Keratinocyte (primary cell): ENCODE measurements at regions not wholly inside any gene's neighbourhood (a gene's known extent, or its start where the extent isn't known, plus 50 kb on each side); places are given as distances from the start of the nearest gene placed in this dataset.

Experiments
- DNase-seq: peaks from one replicate; pipeline ENCODE4 v3.0.0-alpha.2; 2011; ENCODE audit warnings: low read depth, missing footprints, low spot score
- FAIRE-seq: peaks from 2 replicates; lab custom pipeline; 2011; peaks lifted over from hg19 to GRCh38; lab: Jason Lieb, UNC
- H2AFZ ChIP-seq: 2 replicates; pipeline ENCODE4 v1.6.0; 2012; ENCODE audit warnings: low read length, control low read depth, inconsistent platforms; ENCODE audit not compliant: control insufficient read depth
- H3K27ac ChIP-seq: 2 replicates; pipeline ENCODE4 v1.5.1; 2011; ENCODE audit warnings: low read length; ENCODE audit not compliant: control insufficient read depth, insufficient read depth
- H3K27me3 ChIP-seq: 3 replicates; pipeline ENCODE4 v1.6.0; 2011; ENCODE audit warnings: low read length; ENCODE audit not compliant: control insufficient read depth, insufficient read depth; ENCODE audit errors: extremely low read depth
- H3K36me3 ChIP-seq, 2 experiments: 2 replicates in 1 of 2; 3 replicates in 1 of 2; pipeline ENCODE4 v1.5.1; 2011; ENCODE audit warnings: low read length in 2 of 2, mild to moderate bottlenecking in 1 of 2; ENCODE audit not compliant: control insufficient read depth in 2 of 2, insufficient read depth in 2 of 2; ENCODE audit errors: extremely low read depth in 1 of 2
- H3K4me1 ChIP-seq: 3 replicates; pipeline ENCODE4 v1.5.1; 2011; ENCODE audit warnings: low read length; ENCODE audit not compliant: control insufficient read depth, insufficient read depth; ENCODE audit errors: extremely low read depth
- H3K4me2 ChIP-seq: 3 replicates; pipeline ENCODE4 v1.6.0; 2011; ENCODE audit warnings: low read depth, low read length; ENCODE audit not compliant: control insufficient read depth, insufficient read depth; ENCODE audit errors: extremely low read depth
- H3K4me3 ChIP-seq, 3 experiments: fragments of 200-600 bp in 1 of 3; sonication (generic) in 1 of 3; 2 replicates in 2 of 3; 3 replicates in 1 of 3; pipeline ENCODE4 v1.5.1; 2011 to 2016; ENCODE audit warnings: low read length in 3 of 3, mild to moderate bottlenecking in 3 of 3, control low read depth in 2 of 3, inconsistent platforms in 1 of 3, low read depth in 1 of 3, mixed read lengths in 1 of 3, mixed run types in 1 of 3, moderate library complexity in 1 of 3; ENCODE audit not compliant: control insufficient read depth in 2 of 3, insufficient read depth in 2 of 3; ENCODE audit errors: extremely low read depth in 1 of 3
- H3K79me2 ChIP-seq: 2 replicates; pipeline ENCODE4 v1.6.0; 2012; ENCODE audit warnings: low read length; ENCODE audit not compliant: control insufficient read depth, insufficient read depth
- H3K9ac ChIP-seq: 3 replicates; pipeline ENCODE4 v1.6.0; 2011; ENCODE audit warnings: low read length; ENCODE audit not compliant: control insufficient read depth, insufficient read depth; ENCODE audit errors: extremely low read depth
- H3K9me1 ChIP-seq: 3 replicates; pipeline ENCODE4 v1.6.0; 2011; ENCODE audit warnings: low read length; ENCODE audit not compliant: control insufficient read depth, insufficient read depth; ENCODE audit errors: extremely low read depth
- H3K9me3 ChIP-seq: 2 replicates; pipeline ENCODE4 v1.5.1; 2012; ENCODE audit warnings: low read depth, low read length; ENCODE audit not compliant: control insufficient read depth
- H4K20me1 ChIP-seq: 3 replicates; pipeline ENCODE4 v1.6.0; 2011; ENCODE audit warnings: low read length; ENCODE audit not compliant: control insufficient read depth, insufficient read depth; ENCODE audit errors: extremely low read depth
- CTCF ChIP-seq, 3 experiments: IDR thresholded peaks in 1 of 3; conservative IDR thresholded peaks in 1 of 3; optimal IDR thresholded peaks in 1 of 3; 2 replicates in 2 of 3; 3 replicates in 1 of 3; pipeline versions ENCODE3 to v1.5.1; 2011; ENCODE audit warnings: low read length in 3 of 3, mild to moderate bottlenecking in 3 of 3, moderate library complexity in 2 of 3, control low read depth in 1 of 3, inconsistent platforms in 1 of 3; ENCODE audit not compliant: insufficient read depth in 2 of 3; ENCODE audit errors: extremely low read depth in 1 of 3
- EZH2 ChIP-seq: IDR thresholded peaks from one replicate; pipeline ENCODE4 v1.6.1; 2012; ENCODE audit warnings: inconsistent platforms, mild to moderate bottlenecking, low read length, moderate library complexity
- dilution Hi-C: fragments of 300-500 bp; cut with MboI; formaldehyde crosslinking; loops from one replicate; pipeline ENCODE4 v1.7.0; 2020; ENCODE audit warnings: low sequenced_read_pairs; ENCODE audit not compliant: extremely low pct_ligation_motif_present

- dilution Hi-C loops, result no loop called here
- Histone ChIP-seq H3K9me3 (no peaks in the 10 kb centered on the region), H3K79me2 (no peaks in the 10 kb centered on the region), H2AFZ (no peak overlapping the region), H3K4me2 (no peak overlapping the region), H3K9ac (no peak overlapping the region), H4K20me1 (no peaks in the 10 kb centered on the region), H3K4me3 (no peak overlapping the region), H3K9me1 (no peaks in the 10 kb centered on the region), H3K27me3 (no peaks in the 10 kb centered on the region), H3K36me3 (no peaks in the 10 kb centered on the region), H3K4me1 (no peaks in the 10 kb centered on the region), H3K27ac (no peak overlapping the region)
- TF ChIP-seq CTCF (optimal IDR thresholded peaks at IDR 0.05 in 1 of 3, IDR thresholded peaks at IDR 0.05 in 1 of 3, conservative IDR thresholded peaks at IDR 0.05 in 1 of 3; ENCODE audit: extremely low read depth in 1 of 3, insufficient read depth in 2 of 3, low read length in 3 of 3) (no peak), EZH2 (no peak)
- FAIRE-seq, result no peak
- no peak for DNase-seq
Observed at GRCh38 chr16:9593440-9593839, 502.0 kb downstream of the HAPSTR1 start.

- Histone ChIP-seq H3K4me1 (no peaks in the 10 kb centered on the region), H3K9me3 (no peaks in the 10 kb centered on the region), H3K4me3 (no peak overlapping the region), H3K9me1 (no peaks in the 10 kb centered on the region), H3K9ac (no peak overlapping the region), H3K36me3 (no peaks in the 10 kb centered on the region), H3K79me2 (no peaks in the 10 kb centered on the region), H4K20me1 (no peaks in the 10 kb centered on the region), H3K4me2 (no peak overlapping the region), H2AFZ (no peak overlapping the region), H3K27ac (no peak overlapping the region), H3K27me3 (no peaks in the 10 kb centered on the region)
- dilution Hi-C loops, result no loop called here
- TF ChIP-seq CTCF (optimal IDR thresholded peaks at IDR 0.05 in 1 of 3, IDR thresholded peaks at IDR 0.05 in 1 of 3, conservative IDR thresholded peaks at IDR 0.05 in 1 of 3; ENCODE audit: extremely low read depth in 1 of 3, insufficient read depth in 2 of 3, low read length in 3 of 3) (no peak), EZH2 (no peak)
- no peak for FAIRE-seq
- DNase-seq, result no peak
Observed at GRCh38 chr16:9594047-9594446, 502.6 kb downstream of the HAPSTR1 start.
